ENCODE measurements at regions not wholly inside any gene's neighbourhood (a gene's known extent, or its start where the extent isn't known, plus 50 kb on each side); places are given as distances from the start of the nearest gene placed in this dataset.

GRCh38 chr2:217410681-217410960 lies 550.8 kb upstream of the TNP1 start:
- no peak overlapping the region for H3K4me3 Mint-ChIP-seq
- H3K4me1 Mint-ChIP-seq (ENCODE audit: low read depth) = no peaks in the 10 kb centered on the region

GRCh38 chr2:217409949-217410680 lies 550.3 kb upstream of the TNP1 start:
- no peak overlapping the region for H3K4me3 Mint-ChIP-seq
- CTCF ChIA-PET = interaction anchor here (0.6 kb wide), 1 partner anchor 100 kb away, joined by 3 read pairs; no protein-coding TSS in a partner anchor
- H3K9me3 Mint-ChIP-seq = no peaks in the 10 kb centered on the region

More at GRCh38 chr2:217410681-217410960, 550.8 kb upstream of the TNP1 start:
- no peaks in the 10 kb centered on the region for H3K27me3 Mint-ChIP-seq
- no peak for DNase-seq
- ChIA-PET POLR2A (no interaction called here), CTCF (no interaction called here)
- H3K36me3 Mint-ChIP-seq = no peaks in the 10 kb centered on the region
- no peaks in the 10 kb centered on the region for H3K9me3 Mint-ChIP-seq
- intact Hi-C loops (cut with micrococcal nuclease) = no loop called here
- H3K27ac Mint-ChIP-seq = no peak overlapping the region

GRCh38 chr2:217407362-217407761 lies 547.5 kb upstream of the TNP1 start:
- Mint-ChIP-seq H3K27ac (no peak overlapping the region), H3K4me3 (no peak overlapping the region), H3K36me3 (no peaks in the 10 kb centered on the region), H3K27me3 (no peaks in the 10 kb centered on the region), H3K4me1 (ENCODE audit: low read depth) (no peaks in the 10 kb centered on the region), H3K9me3 (no peaks in the 10 kb centered on the region)
- ChIA-PET POLR2A (no interaction called here), CTCF (no interaction called here)
- no peak for DNase-seq
- intact Hi-C loops (cut with micrococcal nuclease) = no loop called here

More at GRCh38 chr2:217409949-217410680, 550.3 kb upstream of the TNP1 start:
- H3K27ac Mint-ChIP-seq = no peak overlapping the region
- H3K27me3 Mint-ChIP-seq = no peaks in the 10 kb centered on the region
- H3K4me1 Mint-ChIP-seq (ENCODE audit: low read depth) = no peaks in the 10 kb centered on the region
- intact Hi-C loops (cut with micrococcal nuclease) = no loop called here
- no peaks in the 10 kb centered on the region for H3K36me3 Mint-ChIP-seq
- no peak for DNase-seq
- POLR2A ChIA-PET = no interaction called here

GRCh38 chr2:217404236-217404760 lies 544.4 kb upstream of the TNP1 start:
- POLR2A ChIA-PET = no interaction called here
- Mint-ChIP-seq H3K4me1 (ENCODE audit: low read depth) (no peaks in the 10 kb centered on the region), H3K36me3 (no peaks in the 10 kb centered on the region)

GRCh38 chr2:217402761-217403383 lies 543.0 kb upstream of the TNP1 start:
- ChIA-PET CTCF (interaction anchor here (1.1 kb wide), 1 partner anchor 311 kb away, joined by 4 read pairs; no protein-coding TSS in a partner anchor), POLR2A (no interaction called here)
- no peaks in the 10 kb centered on the region for H3K27me3 Mint-ChIP-seq
- no peaks in the 10 kb centered on the region for H3K36me3 Mint-ChIP-seq
- no peak for DNase-seq
- no peaks in the 10 kb centered on the region for H3K9me3 Mint-ChIP-seq
- H3K27ac Mint-ChIP-seq = no peak overlapping the region
- H3K4me1 Mint-ChIP-seq (ENCODE audit: low read depth) = peaks cover 6% of the 10 kb centered on the region
- intact Hi-C loops (cut with micrococcal nuclease) = no loop called here
- no peak overlapping the region for H3K4me3 Mint-ChIP-seq

More at GRCh38 chr2:217404236-217404760, 544.4 kb upstream of the TNP1 start:
- no peaks in the 10 kb centered on the region for H3K9me3 Mint-ChIP-seq
- H3K27me3 Mint-ChIP-seq = no peaks in the 10 kb centered on the region
- intact Hi-C loops (cut with micrococcal nuclease) = no loop called here
- H3K27ac Mint-ChIP-seq = no peak overlapping the region
- CTCF ChIA-PET = no interaction called here
- no peak for DNase-seq
- no peak overlapping the region for H3K4me3 Mint-ChIP-seq

GRCh38 chr2:217402144-217402543 lies 542.3 kb upstream of the TNP1 start:
- intact Hi-C loops (cut with micrococcal nuclease) = no loop called here
- no peaks in the 10 kb centered on the region for H3K36me3 Mint-ChIP-seq
- CTCF ChIA-PET = no interaction called here
- POLR2A ChIA-PET = no interaction called here
- H3K27ac Mint-ChIP-seq = no peak overlapping the region
- no peaks in the 10 kb centered on the region for H3K27me3 Mint-ChIP-seq
- no peak overlapping the region for H3K4me3 Mint-ChIP-seq
- no peaks in the 10 kb centered on the region for H3K9me3 Mint-ChIP-seq
- DNase-seq = no peak
- peaks cover 6% of the 10 kb centered on the region for H3K4me1 Mint-ChIP-seq (ENCODE audit: low read depth)

GRCh38 chr2:217399291-217399690 lies 539.4 kb upstream of the TNP1 start:
- Mint-ChIP-seq H3K9me3 (no peaks in the 10 kb centered on the region), H3K27ac (no peak overlapping the region)

GRCh38 chr2:217398860-217399259 lies 539.0 kb upstream of the TNP1 start:
- Mint-ChIP-seq H3K9me3 (no peaks in the 10 kb centered on the region), H3K36me3 (no peaks in the 10 kb centered on the region), H3K27ac (no peak overlapping the region), H3K27me3 (no peaks in the 10 kb centered on the region), H3K4me1 (ENCODE audit: low read depth) (peaks cover 6% of the 10 kb centered on the region), H3K4me3 (no peak overlapping the region)
- ChIA-PET CTCF (no interaction called here), POLR2A (no interaction called here)
- DNase-seq = peak; percentile 13
- intact Hi-C loops (cut with micrococcal nuclease) = no loop called here

More at GRCh38 chr2:217399291-217399690, 539.4 kb upstream of the TNP1 start:
- no peak for DNase-seq
- Mint-ChIP-seq H3K4me1 (ENCODE audit: low read depth) (peaks cover 6% of the 10 kb centered on the region), H3K36me3 (no peaks in the 10 kb centered on the region), H3K4me3 (no peak overlapping the region), H3K27me3 (no peaks in the 10 kb centered on the region)
- CTCF ChIA-PET = no interaction called here
- intact Hi-C loops (cut with micrococcal nuclease) = no loop called here
- POLR2A ChIA-PET = no interaction called here

GRCh38 chr2:217398101-217398500 lies 538.2 kb upstream of the TNP1 start:
- intact Hi-C loops (cut with micrococcal nuclease) = no loop called here
- POLR2A ChIA-PET = no interaction called here
- Mint-ChIP-seq H3K9me3 (no peaks in the 10 kb centered on the region), H3K27ac (no peak overlapping the region), H3K36me3 (no peaks in the 10 kb centered on the region), H3K27me3 (no peaks in the 10 kb centered on the region), H3K4me3 (no peak overlapping the region), H3K4me1 (ENCODE audit: low read depth) (peaks cover 6% of the 10 kb centered on the region)
- CTCF ChIA-PET = no interaction called here
- DNase-seq = no peak

GRCh38 chr2:217396586-217396985 lies 536.7 kb upstream of the TNP1 start:
- peaks cover 6% of the 10 kb centered on the region for H3K4me1 Mint-ChIP-seq (ENCODE audit: low read depth)
- ChIA-PET POLR2A (no interaction called here), CTCF (no interaction called here)
- peaks cover 4% of the 10 kb centered on the region for H3K9me3 Mint-ChIP-seq
- intact Hi-C loops (cut with micrococcal nuclease) = no loop called here
- H3K27me3 Mint-ChIP-seq = no peaks in the 10 kb centered on the region
- H3K36me3 Mint-ChIP-seq = no peaks in the 10 kb centered on the region
- H3K4me3 Mint-ChIP-seq = no peak overlapping the region
- no peak overlapping the region for H3K27ac Mint-ChIP-seq
- DNase-seq = no peak

- Mint-ChIP-seq H3K27ac (no peak overlapping the region), H3K27me3 (no peaks in the 10 kb centered on the region), H3K9me3 (peaks cover 8% of the 10 kb centered on the region), H3K36me3 (peaks cover 3% of the 10 kb centered on the region), H3K4me1 (ENCODE audit: low read depth) (peaks cover 6% of the 10 kb centered on the region), H3K4me3 (no peak overlapping the region)
- intact Hi-C loops (cut with micrococcal nuclease) = no loop called here
- CTCF ChIA-PET = no interaction called here
- DNase-seq = no peak
- POLR2A ChIA-PET = no interaction called here
Measured at GRCh38 chr2:217396165-217396564, 536.3 kb upstream of the TNP1 start.

- Mint-ChIP-seq H3K4me1 (ENCODE audit: low read depth) (peaks cover 6% of the 10 kb centered on the region), H3K4me3 (no peak overlapping the region), H3K36me3 (peaks cover 6% of the 10 kb centered on the region), H3K27me3 (no peaks in the 10 kb centered on the region), H3K9me3 (peaks cover 18% of the 10 kb centered on the region), H3K27ac (no peak overlapping the region)
- ChIA-PET CTCF (no interaction called here), POLR2A (no interaction called here)
- intact Hi-C loops (cut with micrococcal nuclease) = no loop called here
- no peak for DNase-seq
Measured at GRCh38 chr2:217394510-217395351, 534.9 kb upstream of the TNP1 start.

Data from activated CD4-positive, alpha-beta memory T cell treated with anti-CD3 and anti-CD28 coated beads for 36 hours (primary cell).